SJCRH30 (cell line): ENCODE measurements at regions not wholly inside any gene's neighbourhood (a gene's known extent, or its start where the extent isn't known, plus 50 kb on each side); places are given as distances from the start of the nearest gene placed in this dataset.

Experiments
- DNase-seq, 2 experiments: peaks; one replicate each; pipeline ENCODE4 v3.0.0-alpha.2; 2015 to 2020
- H3K27ac ChIP-seq: fragments of 250-450 bp; sonication (Bioruptor Pico); 2 replicates; pipeline ENCODE4 v1.5.1; 2020; ENCODE audit warnings: mild to moderate bottlenecking, moderate library complexity
- H3K27me3 ChIP-seq: fragments of 250-450 bp; sonication (Bioruptor Pico); 2 replicates; pipeline ENCODE4 v1.5.1; 2020; ENCODE audit warnings: mild to moderate bottlenecking, moderate library complexity
- H3K36me3 ChIP-seq: fragments of 250-450 bp; sonication (Bioruptor Pico); 2 replicates; pipeline ENCODE4 v1.5.1; 2020; ENCODE audit warnings: mild to moderate bottlenecking, moderate library complexity
- H3K4me1 ChIP-seq: fragments of 250-450 bp; sonication (Bioruptor Pico); 2 replicates; pipeline ENCODE4 v1.5.1; 2020; ENCODE audit warnings: mild to moderate bottlenecking, moderate library complexity
- H3K4me3 ChIP-seq: fragments of 250-450 bp; sonication (Bioruptor Pico); 2 replicates; pipeline ENCODE4 v1.5.1; 2020; ENCODE audit warnings: mild to moderate bottlenecking, moderate library complexity
- H3K9me3 ChIP-seq: fragments of 250-450 bp; sonication (Bioruptor Pico); replicated peaks from 2 replicates; pipeline ENCODE4 v1.5.1; 2020; ENCODE audit warnings: mild to moderate bottlenecking, moderate library complexity

GRCh38 chr2:16506366-16506765 lies 159.3 kb downstream of the CYRIA start:
- Histone ChIP-seq H3K9me3 (no peaks in the 10 kb centered on the region), H3K36me3 (no peaks in the 10 kb centered on the region), H3K27ac (no peak overlapping the region), H3K4me1 (no peaks in the 10 kb centered on the region), H3K27me3 (no peaks in the 10 kb centered on the region), H3K4me3 (no peak overlapping the region)
- peak; percentile 40 to 69 for DNase-seq

- no peak for DNase-seq
- Histone ChIP-seq H3K9me3 (0 out of 2 replicates have a peak, but pooled peaks cover 4% of the 10 kb centered on the region), H3K4me3 (no peak overlapping the region), H3K27me3 (no peaks in the 10 kb centered on the region), H3K4me1 (no peaks in the 10 kb centered on the region), H3K36me3 (no peaks in the 10 kb centered on the region), H3K27ac (no peak overlapping the region)
Measured at GRCh38 chr2:16496426-16497388, 168.9 kb downstream of the CYRIA start.

- H3K9me3 ChIP-seq, result 0 out of 2 replicates have a peak, but pooled peaks cover 4% of the 10 kb centered on the region
- DNase-seq, result no peak
- H3K4me3 ChIP-seq, result no peak overlapping the region
- H3K27ac ChIP-seq, result no peak overlapping the region
- H3K4me1 ChIP-seq, result no peaks in the 10 kb centered on the region
- no peaks in the 10 kb centered on the region for H3K27me3 ChIP-seq
- no peaks in the 10 kb centered on the region for H3K36me3 ChIP-seq
Measured at GRCh38 chr2:16495509-16496208, 170.0 kb downstream of the CYRIA start.

- Histone ChIP-seq H3K27ac (no peak overlapping the region), H3K4me3 (no peak overlapping the region), H3K4me1 (no peaks in the 10 kb centered on the region), H3K9me3 (0 out of 2 replicates have a peak, but pooled peaks cover 4% of the 10 kb centered on the region), H3K36me3 (no peaks in the 10 kb centered on the region), H3K27me3 (no peaks in the 10 kb centered on the region)
- DNase-seq, result no peak
Measured at GRCh38 chr2:16494836-16495508, 170.7 kb downstream of the CYRIA start.

GRCh38 chr2:16493788-16494187 lies 171.8 kb downstream of the CYRIA start:
- no peaks in the 10 kb centered on the region for H3K27me3 ChIP-seq
- H3K36me3 ChIP-seq, result no peaks in the 10 kb centered on the region
- H3K27ac ChIP-seq, result no peak overlapping the region
- no peaks in the 10 kb centered on the region for H3K4me1 ChIP-seq
- no peak for DNase-seq
- 0 out of 2 replicates have a peak, but pooled peaks cover 4% of the 10 kb centered on the region for H3K9me3 ChIP-seq
- H3K4me3 ChIP-seq, result no peak overlapping the region

- Histone ChIP-seq H3K36me3 (no peaks in the 10 kb centered on the region), H3K4me1 (0 out of 2 replicates have a peak, but pooled peaks cover 5% of the 10 kb centered on the region), H3K4me3 (no peak overlapping the region), H3K9me3 (no peaks in the 10 kb centered on the region), H3K27ac (no peak overlapping the region), H3K27me3 (no peaks in the 10 kb centered on the region)
- DNase-seq, result peak; percentile 59 to 82
Measured at GRCh38 chr2:16487686-16488085, 177.9 kb downstream of the CYRIA start.

GRCh38 chr2:16485251-16485650 lies 180.4 kb downstream of the CYRIA start:
- H3K4me3 ChIP-seq, result no peak overlapping the region
- H3K27me3 ChIP-seq, result no peaks in the 10 kb centered on the region
- H3K36me3 ChIP-seq, result no peaks in the 10 kb centered on the region
- H3K9me3 ChIP-seq, result no peaks in the 10 kb centered on the region
- no peak overlapping the region for H3K27ac ChIP-seq
- no peak for DNase-seq
- 0 out of 2 replicates have a peak, but pooled peaks cover 5% of the 10 kb centered on the region for H3K4me1 ChIP-seq

- 0 out of 2 replicates have a peak, but pooled peaks cover 2% of the 10 kb centered on the region for H3K4me1 ChIP-seq
- DNase-seq, result no peak
- no peaks in the 10 kb centered on the region for H3K27me3 ChIP-seq
- H3K27ac ChIP-seq, result no peak overlapping the region
- no peaks in the 10 kb centered on the region for H3K9me3 ChIP-seq
- H3K4me3 ChIP-seq, result no peak overlapping the region
- H3K36me3 ChIP-seq, result no peaks in the 10 kb centered on the region
Measured at GRCh38 chr2:16482460-16482859, 183.2 kb downstream of the CYRIA start.

GRCh38 chr2:16481351-16481750 lies 184.3 kb downstream of the CYRIA start:
- H3K9me3 ChIP-seq, result no peaks in the 10 kb centered on the region
- no peak for DNase-seq
- H3K36me3 ChIP-seq, result no peaks in the 10 kb centered on the region
- H3K4me3 ChIP-seq, result no peak overlapping the region
- no peak overlapping the region for H3K27ac ChIP-seq
- 0 out of 2 replicates have a peak, but pooled peaks cover 2% of the 10 kb centered on the region for H3K4me1 ChIP-seq
- H3K27me3 ChIP-seq, result no peaks in the 10 kb centered on the region

GRCh38 chr2:16479721-16480120 lies 185.9 kb downstream of the CYRIA start:
- Histone ChIP-seq H3K27me3 (no peaks in the 10 kb centered on the region), H3K36me3 (no peaks in the 10 kb centered on the region)
- no peak for DNase-seq

GRCh38 chr2:16478434-16479210 lies 187.0 kb downstream of the CYRIA start:
- H3K4me1 ChIP-seq, result 0 out of 2 replicates have a peak, but pooled peaks cover 2% of the 10 kb centered on the region
- H3K9me3 ChIP-seq, result no peaks in the 10 kb centered on the region
- no peak overlapping the region for H3K27ac ChIP-seq
- no peak overlapping the region for H3K4me3 ChIP-seq
- no peaks in the 10 kb centered on the region for H3K27me3 ChIP-seq
- peak in 1 of 2 experiments; percentile 26 for DNase-seq
- H3K36me3 ChIP-seq, result no peaks in the 10 kb centered on the region

More at GRCh38 chr2:16479721-16480120, 185.9 kb downstream of the CYRIA start:
- no peak overlapping the region for H3K4me3 ChIP-seq
- H3K9me3 ChIP-seq, result no peaks in the 10 kb centered on the region
- H3K4me1 ChIP-seq, result 0 out of 2 replicates have a peak, but pooled peaks cover 2% of the 10 kb centered on the region
- H3K27ac ChIP-seq, result no peak overlapping the region

GRCh38 chr2:16477648-16478047 lies 188.0 kb downstream of the CYRIA start:
- no peaks in the 10 kb centered on the region for H3K27me3 ChIP-seq
- no peaks in the 10 kb centered on the region for H3K4me1 ChIP-seq
- H3K36me3 ChIP-seq, result no peaks in the 10 kb centered on the region
- H3K4me3 ChIP-seq, result no peak overlapping the region
- H3K27ac ChIP-seq, result no peak overlapping the region
- H3K9me3 ChIP-seq, result no peaks in the 10 kb centered on the region
- DNase-seq, result no peak

- Histone ChIP-seq H3K27ac (no peak overlapping the region), H3K4me3 (no peak overlapping the region), H3K27me3 (no peaks in the 10 kb centered on the region), H3K9me3 (no peaks in the 10 kb centered on the region), H3K36me3 (no peaks in the 10 kb centered on the region), H3K4me1 (no peaks in the 10 kb centered on the region)
- DNase-seq, result no peak
Measured at GRCh38 chr2:16476866-16477265, 188.8 kb downstream of the CYRIA start.

GRCh38 chr2:16475986-16476567 lies 189.6 kb downstream of the CYRIA start:
- H3K36me3 ChIP-seq, result no peaks in the 10 kb centered on the region
- H3K27ac ChIP-seq, result no peak overlapping the region
- no peak overlapping the region for H3K4me3 ChIP-seq
- H3K4me1 ChIP-seq, result no peaks in the 10 kb centered on the region
- DNase-seq, result no peak
- H3K27me3 ChIP-seq, result no peaks in the 10 kb centered on the region
- H3K9me3 ChIP-seq, result no peaks in the 10 kb centered on the region
